ENCODE measurements at regions not wholly inside any gene's neighbourhood (a gene's known extent, or its start where the extent isn't known, plus 50 kb on each side); places are given as distances from the start of the nearest gene placed in this dataset.

DNA sequence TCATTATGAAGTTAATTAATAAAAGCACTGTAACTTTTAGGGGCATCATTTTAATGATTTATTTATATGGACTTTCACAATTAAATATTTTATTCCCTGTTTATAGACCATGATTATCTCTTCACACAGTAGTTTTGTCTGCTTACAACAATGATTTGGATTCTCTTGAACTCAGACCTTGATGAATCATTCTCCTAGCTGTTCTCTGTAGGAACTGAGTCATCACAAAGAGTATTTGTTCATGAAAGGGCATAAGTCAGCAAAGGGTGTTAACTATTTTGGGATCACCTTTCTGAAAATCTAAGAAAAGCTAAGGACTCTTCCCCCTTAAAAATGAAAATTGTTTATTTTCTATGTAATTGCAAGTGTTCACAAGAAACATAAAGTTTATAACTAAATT is 461.1 kb upstream of the UBE2E3 start:
- no peak for DNase-seq (ENCODE audit: low read depth, low spot score)
- TF ChIP-seq CTCF (IDR thresholded peaks at IDR 0.05; ENCODE audit: insufficient read depth, low read length, missing control alignments) = no peak
- ChIA-PET CTCF (interaction anchor here (1.4 to 1.9 kb wide), 2 partner anchors 396 to 584 kb away, joined by 3 to 5 read pairs; no protein-coding TSS in a partner anchor), POLR2A (no interaction called here)
- no peak overlapping the region for H3K4me3 ChIP-seq (ENCODE audit: low read depth, low read length)

DNA sequence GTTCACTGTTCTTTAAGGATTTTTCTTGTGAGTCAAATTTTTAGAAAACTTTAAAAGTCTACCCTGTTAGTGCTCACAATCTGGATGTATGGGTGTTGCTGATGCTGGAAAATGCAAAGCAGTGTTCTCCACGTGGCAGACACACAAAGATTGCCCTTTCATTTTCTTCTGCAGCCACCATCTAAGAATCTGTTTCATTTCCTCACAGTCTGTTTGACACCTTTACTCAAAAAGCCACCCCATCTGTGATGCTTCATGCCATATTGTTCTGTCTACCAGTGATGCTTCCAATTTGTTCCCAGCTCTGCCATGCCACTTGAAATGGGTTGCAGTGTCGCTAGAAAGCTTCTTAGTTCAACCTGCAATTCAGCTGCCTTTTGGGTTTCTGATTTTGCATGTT is 464.2 kb upstream of the UBE2E3 start:
- CTCF ChIA-PET = no interaction called here
- no peak for DNase-seq (ENCODE audit: low read depth, low spot score)
- no peak overlapping the region for H3K4me3 ChIP-seq (ENCODE audit: low read depth, low read length)
- TF ChIP-seq CTCF (IDR thresholded peaks at IDR 0.05; ENCODE audit: insufficient read depth, low read length, missing control alignments) = no peak
- POLR2A ChIA-PET = no interaction called here

DNA sequence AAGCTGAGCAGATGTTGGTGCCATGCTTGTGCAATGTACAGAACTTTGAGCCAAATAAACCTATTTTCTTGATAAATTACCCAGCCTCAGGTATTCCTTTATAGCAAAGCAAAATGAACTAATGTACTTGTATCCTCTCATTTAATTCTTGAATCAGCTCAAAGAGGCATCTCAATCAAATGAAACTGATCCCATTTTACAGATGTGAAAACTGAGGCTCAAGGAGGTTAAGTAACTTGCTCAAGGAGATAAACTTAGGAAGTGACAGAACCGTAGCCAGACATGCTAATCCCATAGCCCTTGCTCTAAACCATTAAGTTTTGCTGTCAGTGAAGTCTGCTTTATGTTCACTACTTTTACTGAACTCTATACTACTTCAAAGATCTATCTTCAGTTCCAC is 467.0 kb upstream of the UBE2E3 start:
- DNase-seq (ENCODE audit: low read depth, low spot score) = no peak
- no peak for TF ChIP-seq CTCF (IDR thresholded peaks at IDR 0.05; ENCODE audit: insufficient read depth, low read length, missing control alignments)
- POLR2A ChIA-PET = no interaction called here
- CTCF ChIA-PET = no interaction called here
- no peak overlapping the region for H3K4me3 ChIP-seq (ENCODE audit: low read depth, low read length)

GRCh38 chr2:180508458-180508857 is 471.9 kb upstream of the UBE2E3 start:
- no peak overlapping the region for H3K4me3 ChIP-seq (ENCODE audit: low read depth, low read length)
- TF ChIP-seq CTCF (IDR thresholded peaks at IDR 0.05; ENCODE audit: insufficient read depth, low read length, missing control alignments) = no peak
- ChIA-PET POLR2A (no interaction called here), CTCF (no interaction called here)
- no peak for DNase-seq (ENCODE audit: low read depth, low spot score)

DNA sequence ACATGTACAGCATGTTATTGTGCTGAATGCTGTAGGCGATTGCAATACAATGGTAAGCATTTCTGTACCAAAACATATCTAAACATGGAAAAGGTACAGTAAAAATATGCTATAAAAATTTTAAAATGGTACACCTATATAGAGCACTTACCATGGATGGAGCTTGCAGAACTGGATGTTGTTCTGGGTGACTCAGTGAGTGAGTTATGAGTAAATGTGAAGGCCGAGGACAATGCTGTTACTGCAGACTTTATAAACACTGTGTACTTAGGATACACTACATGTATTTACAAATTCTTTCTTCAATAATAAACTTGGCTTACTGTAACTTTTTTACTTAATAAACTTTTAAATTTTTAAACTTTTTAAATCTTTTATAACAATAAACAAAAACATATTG is 473.4 kb upstream of the UBE2E3 start:
- H3K4me3 ChIP-seq (ENCODE audit: low read depth, low read length) = no peak overlapping the region
- ChIA-PET CTCF (no interaction called here), POLR2A (no interaction called here)
- TF ChIP-seq CTCF (IDR thresholded peaks at IDR 0.05; ENCODE audit: insufficient read depth, low read length, missing control alignments) = no peak
- no peak for DNase-seq (ENCODE audit: low read depth, low spot score)

DNA sequence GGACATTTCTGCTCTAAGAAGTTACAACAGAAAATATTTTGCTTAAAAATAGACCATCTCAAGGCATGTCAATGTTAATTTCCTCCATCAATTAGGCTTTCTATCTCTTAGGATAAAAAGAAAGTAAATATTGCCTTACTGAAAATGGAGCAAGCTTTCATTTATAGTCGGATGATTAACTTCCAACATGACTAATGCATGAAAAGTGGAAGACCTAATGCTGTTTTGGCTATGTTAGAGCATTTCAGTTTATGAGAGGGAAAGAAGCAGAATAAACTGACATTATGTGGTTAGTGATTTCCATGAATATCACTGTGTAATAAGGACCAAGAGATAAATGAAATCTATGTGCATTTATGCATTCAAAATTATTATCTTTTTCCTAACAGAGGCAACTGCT is 475.2 kb upstream of the UBE2E3 start:
- DNase-seq (ENCODE audit: low read depth, low spot score) = no peak
- no peak for TF ChIP-seq CTCF (IDR thresholded peaks at IDR 0.05; ENCODE audit: insufficient read depth, low read length, missing control alignments)
- CTCF ChIA-PET = no interaction called here

More for the DNA sequence above, 475.2 kb upstream of the UBE2E3 start:
- no peak overlapping the region for H3K4me3 ChIP-seq (ENCODE audit: low read depth, low read length)
- POLR2A ChIA-PET = no interaction called here
